ENCODE measurements at regions not wholly inside any gene's neighbourhood (a gene's known extent, or its start where the extent isn't known, plus 50 kb on each side); places are given as distances from the start of the nearest gene placed in this dataset.

DNA sequence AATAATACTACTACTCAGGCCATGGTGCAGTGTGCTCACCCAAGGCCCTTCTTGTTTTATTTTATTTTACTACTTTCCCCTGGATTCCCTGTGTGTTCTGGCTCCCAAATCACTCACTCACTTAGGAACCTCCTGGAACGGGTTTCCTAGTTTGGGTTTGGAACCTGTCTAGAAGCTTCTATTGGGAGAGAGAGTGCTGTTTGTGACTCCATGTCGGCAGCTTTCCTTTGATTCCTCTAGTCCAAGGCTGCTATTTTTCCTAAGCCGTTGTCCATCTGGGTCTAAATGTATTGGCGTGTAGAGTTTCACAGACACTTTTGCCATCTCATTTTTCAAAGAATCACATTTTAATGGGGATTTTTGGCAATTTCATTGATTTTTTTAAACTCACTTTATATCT lies 70.8 kb downstream of the FOXA2 start:
- TF ChIP-seq, protein P1, sequence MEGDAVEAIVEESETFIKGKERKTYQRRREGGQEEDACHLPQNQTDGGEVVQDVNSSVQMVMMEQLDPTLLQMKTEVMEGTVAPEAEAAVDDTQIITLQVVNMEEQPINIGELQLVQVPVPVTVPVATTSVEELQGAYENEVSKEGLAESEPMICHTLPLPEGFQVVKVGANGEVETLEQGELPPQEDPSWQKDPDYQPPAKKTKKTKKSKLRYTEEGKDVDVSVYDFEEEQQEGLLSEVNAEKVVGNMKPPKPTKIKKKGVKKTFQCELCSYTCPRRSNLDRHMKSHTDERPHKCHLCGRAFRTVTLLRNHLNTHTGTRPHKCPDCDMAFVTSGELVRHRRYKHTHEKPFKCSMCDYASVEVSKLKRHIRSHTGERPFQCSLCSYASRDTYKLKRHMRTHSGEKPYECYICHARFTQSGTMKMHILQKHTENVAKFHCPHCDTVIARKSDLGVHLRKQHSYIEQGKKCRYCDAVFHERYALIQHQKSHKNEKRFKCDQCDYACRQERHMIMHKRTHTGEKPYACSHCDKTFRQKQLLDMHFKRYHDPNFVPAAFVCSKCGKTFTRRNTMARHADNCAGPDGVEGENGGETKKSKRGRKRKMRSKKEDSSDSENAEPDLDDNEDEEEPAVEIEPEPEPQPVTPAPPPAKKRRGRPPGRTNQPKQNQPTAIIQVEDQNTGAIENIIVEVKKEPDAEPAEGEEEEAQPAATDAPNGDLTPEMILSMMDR (IDR thresholded peaks at IDR 0.05; ENCODE audit: low read depth, low read length, missing input control) = no peak
- TF ChIP-seq, protein P2, sequence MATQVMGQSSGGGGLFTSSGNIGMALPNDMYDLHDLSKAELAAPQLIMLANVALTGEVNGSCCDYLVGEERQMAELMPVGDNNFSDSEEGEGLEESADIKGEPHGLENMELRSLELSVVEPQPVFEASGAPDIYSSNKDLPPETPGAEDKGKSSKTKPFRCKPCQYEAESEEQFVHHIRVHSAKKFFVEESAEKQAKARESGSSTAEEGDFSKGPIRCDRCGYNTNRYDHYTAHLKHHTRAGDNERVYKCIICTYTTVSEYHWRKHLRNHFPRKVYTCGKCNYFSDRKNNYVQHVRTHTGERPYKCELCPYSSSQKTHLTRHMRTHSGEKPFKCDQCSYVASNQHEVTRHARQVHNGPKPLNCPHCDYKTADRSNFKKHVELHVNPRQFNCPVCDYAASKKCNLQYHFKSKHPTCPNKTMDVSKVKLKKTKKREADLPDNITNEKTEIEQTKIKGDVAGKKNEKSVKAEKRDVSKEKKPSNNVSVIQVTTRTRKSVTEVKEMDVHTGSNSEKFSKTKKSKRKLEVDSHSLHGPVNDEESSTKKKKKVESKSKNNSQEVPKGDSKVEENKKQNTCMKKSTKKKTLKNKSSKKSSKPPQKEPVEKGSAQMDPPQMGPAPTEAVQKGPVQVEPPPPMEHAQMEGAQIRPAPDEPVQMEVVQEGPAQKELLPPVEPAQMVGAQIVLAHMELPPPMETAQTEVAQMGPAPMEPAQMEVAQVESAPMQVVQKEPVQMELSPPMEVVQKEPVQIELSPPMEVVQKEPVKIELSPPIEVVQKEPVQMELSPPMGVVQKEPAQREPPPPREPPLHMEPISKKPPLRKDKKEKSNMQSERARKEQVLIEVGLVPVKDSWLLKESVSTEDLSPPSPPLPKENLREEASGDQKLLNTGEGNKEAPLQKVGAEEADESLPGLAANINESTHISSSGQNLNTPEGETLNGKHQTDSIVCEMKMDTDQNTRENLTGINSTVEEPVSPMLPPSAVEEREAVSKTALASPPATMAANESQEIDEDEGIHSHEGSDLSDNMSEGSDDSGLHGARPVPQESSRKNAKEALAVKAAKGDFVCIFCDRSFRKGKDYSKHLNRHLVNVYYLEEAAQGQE (IDR thresholded peaks at IDR 0.05) = no peak
- no peak for TF ChIP-seq HNF4A (conservative IDR thresholded peaks at IDR 0.05)
- TF ChIP-seq, protein P3, sequence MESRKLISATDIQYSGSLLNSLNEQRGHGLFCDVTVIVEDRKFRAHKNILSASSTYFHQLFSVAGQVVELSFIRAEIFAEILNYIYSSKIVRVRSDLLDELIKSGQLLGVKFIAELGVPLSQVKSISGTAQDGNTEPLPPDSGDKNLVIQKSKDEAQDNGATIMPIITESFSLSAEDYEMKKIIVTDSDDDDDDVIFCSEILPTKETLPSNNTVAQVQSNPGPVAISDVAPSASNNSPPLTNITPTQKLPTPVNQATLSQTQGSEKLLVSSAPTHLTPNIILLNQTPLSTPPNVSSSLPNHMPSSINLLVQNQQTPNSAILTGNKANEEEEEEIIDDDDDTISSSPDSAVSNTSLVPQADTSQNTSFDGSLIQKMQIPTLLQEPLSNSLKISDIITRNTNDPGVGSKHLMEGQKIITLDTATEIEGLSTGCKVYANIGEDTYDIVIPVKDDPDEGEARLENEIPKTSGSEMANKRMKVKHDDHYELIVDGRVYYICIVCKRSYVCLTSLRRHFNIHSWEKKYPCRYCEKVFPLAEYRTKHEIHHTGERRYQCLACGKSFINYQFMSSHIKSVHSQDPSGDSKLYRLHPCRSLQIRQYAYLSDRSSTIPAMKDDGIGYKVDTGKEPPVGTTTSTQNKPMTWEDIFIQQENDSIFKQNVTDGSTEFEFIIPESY (IDR thresholded peaks at IDR 0.05) = no peak
- TF ChIP-seq RXRA (IDR thresholded peaks at IDR 0.05) = no peak
- no peak for TF ChIP-seq GABPA (IDR thresholded peaks at IDR 0.05 in 1 of 2, conservative IDR thresholded peaks at IDR 0.05 in 1 of 2)
- TF ChIP-seq, protein P4, sequence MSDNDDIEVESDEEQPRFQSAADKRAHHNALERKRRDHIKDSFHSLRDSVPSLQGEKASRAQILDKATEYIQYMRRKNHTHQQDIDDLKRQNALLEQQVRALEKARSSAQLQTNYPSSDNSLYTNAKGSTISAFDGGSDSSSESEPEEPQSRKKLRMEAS (IDR thresholded peaks at IDR 0.05) = no peak
- no peak for TF ChIP-seq FOXA1 (IDR thresholded peaks at IDR 0.05)
- TF ChIP-seq TAF1 (conservative IDR thresholded peaks at IDR 0.05) = no peak

Measured in liver (tissue), 3 donors.